Endothelial cell of umbilical vein (primary cell): ENCODE measurements at regions not wholly inside any gene's neighbourhood (a gene's known extent, or its start where the extent isn't known, plus 50 kb on each side); places are given as distances from the start of the nearest gene placed in this dataset.

Experiments
- BruUV-seq: library from RNA; stranded (reverse); fragments of 400-500 nt; replicated peaks from 2 replicates; lab custom pipeline; 2021; lab: Mats Ljungman, UMichigan
- CTCF ChIA-PET: fragments of 300-600, 350-600 bp; sonication (Branson Sonifier 250); formaldehyde crosslinking; loops from one replicate; lab custom pipeline; 2021; ENCODE audit warnings: antibody characterized with exemption, inconsistent platforms; lab: Charles Lee
- POLR2A ChIA-PET: fragments of 300-600, 350-600 bp; sonication (Branson Sonifier 250); formaldehyde crosslinking; loops from one replicate; lab custom pipeline; 2021; ENCODE audit warnings: antibody characterized with exemption, inconsistent platforms; lab: Charles Lee
- DNase-seq: peaks from one replicate; pipeline ENCODE4 v3.0.0-alpha.2; 2011; ENCODE audit warnings: low read depth, low spot score
- FAIRE-seq: peaks from 2 replicates; lab custom pipeline; 2011; peaks lifted over from hg19 to GRCh38; lab: Jason Lieb, UNC
- H2AFZ ChIP-seq: 2 replicates; pipeline ENCODE4 v1.6.0; 2012; ENCODE audit warnings: low read depth, low read length, control low read depth, inconsistent platforms
- H3K27ac ChIP-seq: 2 replicates; pipeline ENCODE4 v1.5.1; 2011; ENCODE audit warnings: low read depth, mild to moderate bottlenecking, control low read depth, low read length, moderate library complexity; ENCODE audit not compliant: insufficient read depth
- H3K27me3 ChIP-seq, 2 experiments: 2 replicates each; pipeline versions ENCODE4 v1.6.0 to v1.6.1; 2011; ENCODE audit warnings: low read length in 2 of 2, mixed read lengths in 1 of 2; ENCODE audit not compliant: control insufficient read depth in 2 of 2, insufficient read depth in 2 of 2
- H3K36me3 ChIP-seq, 2 experiments: 2 replicates in 1 of 2; 3 replicates in 1 of 2; pipeline ENCODE4 v1.5.1; 2011; ENCODE audit warnings: low read length in 2 of 2, mild to moderate bottlenecking in 1 of 2, moderate library complexity in 1 of 2; ENCODE audit not compliant: control insufficient read depth in 2 of 2, insufficient read depth in 2 of 2; ENCODE audit errors: extremely low read depth in 1 of 2
- H3K4me1 ChIP-seq: 3 replicates; pipeline ENCODE4 v1.5.1; 2011; ENCODE audit warnings: mild to moderate bottlenecking, low read length; ENCODE audit not compliant: control insufficient read depth, insufficient read depth; ENCODE audit errors: extremely low read depth
- H3K4me2 ChIP-seq: 2 replicates; pipeline ENCODE4 v1.6.1; 2011; ENCODE audit warnings: low read length, control low read depth, mixed read lengths; ENCODE audit not compliant: insufficient read depth
- H3K4me3 ChIP-seq, 3 experiments: fragments of 200-600 bp in 1 of 3; sonication (generic), shearing (Covaris generic) in 1 of 3; replicated peaks in 1 of 3; 2 replicates each; pipeline ENCODE4 v1.5.1; 2011 to 2016; ENCODE audit warnings: control low read depth in 3 of 3, low read length in 3 of 3, mild to moderate bottlenecking in 2 of 3, inconsistent platforms in 1 of 3, low read depth in 1 of 3, moderate library complexity in 1 of 3; ENCODE audit not compliant: insufficient read depth in 1 of 3
- H3K79me2 ChIP-seq: 2 replicates; pipeline ENCODE4 v1.6.0; 2012; ENCODE audit warnings: low read length, inconsistent platforms; ENCODE audit not compliant: control insufficient read depth, insufficient read depth
- H3K9ac ChIP-seq: replicated peaks from 2 replicates; pipeline ENCODE3; 2011; ENCODE audit warnings: low read length, control low read depth; ENCODE audit not compliant: insufficient read depth; ENCODE audit errors: extremely low read depth
- H3K9me1 ChIP-seq: replicated peaks from 3 replicates; pipeline ENCODE4 v1.6.0; 2011; ENCODE audit warnings: mild to moderate bottlenecking, low read length; ENCODE audit not compliant: control insufficient read depth, insufficient read depth; ENCODE audit errors: extremely low read depth
- H3K9me3 ChIP-seq: replicated peaks from 2 replicates; pipeline ENCODE4 v1.5.1; 2012; ENCODE audit warnings: low read length, inconsistent platforms; ENCODE audit not compliant: control insufficient read depth, insufficient read depth
- H4K20me1 ChIP-seq: replicated peaks from 2 replicates; pipeline ENCODE3; 2011; ENCODE audit warnings: mild to moderate bottlenecking, low read length; ENCODE audit not compliant: control insufficient read depth, insufficient read depth; ENCODE audit errors: extremely low read depth
- EZH2 ChIP-seq: IDR thresholded peaks from 2 replicates; pipeline ENCODE4 v1.6.1; 2012; ENCODE audit warnings: borderline replicate concordance, low read depth, mild to moderate bottlenecking, moderate library complexity, low read length, inconsistent platforms; ENCODE audit not compliant: severe bottlenecking
- FOS ChIP-seq: IDR thresholded peaks from 2 replicates; pipeline ENCODE4 v1.6.1; 2011; ENCODE audit warnings: mild to moderate bottlenecking, low read length, moderate library complexity, borderline replicate concordance; ENCODE audit not compliant: insufficient read depth
- GATA2 ChIP-seq: IDR thresholded peaks from 2 replicates; pipeline ENCODE4 v1.7.0; 2011; ENCODE audit warnings: low read depth, mild to moderate bottlenecking, moderate library complexity, mixed read lengths, low read length; ENCODE audit not compliant: insufficient read length, insufficient read depth
- JUN ChIP-seq: IDR thresholded peaks from 2 replicates; pipeline ENCODE4 v1.6.1; 2011; ENCODE audit warnings: borderline replicate concordance, low read depth; ENCODE audit not compliant: insufficient read length, insufficient read depth
- POLR2A ChIP-seq: IDR thresholded peaks from 2 replicates; pipeline ENCODE4 v1.6.1; 2012; ENCODE audit warnings: low read depth, mild to moderate bottlenecking, control low read depth, low read length
- POLR2AphosphoS5 ChIP-seq: IDR thresholded peaks from 2 replicates; pipeline ENCODE4 v1.6.1; 2012; ENCODE audit warnings: low read depth, mild to moderate bottlenecking, control low read depth, low read length, moderate library complexity; ENCODE audit not compliant: insufficient read depth
- dilution Hi-C: fragments of 300-500 bp; cut with MboI; formaldehyde crosslinking; loops from one replicate; pipeline ENCODE4 v1.15.0; 2019; ENCODE audit warnings: low sequenced_read_pairs; ENCODE audit not compliant: extremely low pct_ligation_motif_present
- intact Hi-C: fragments of 100-400 bp; cut with micrococcal nuclease; formaldehyde crosslinking; loops from one replicate; pipeline ENCODE4 v1.10.0; 2022
- TF ChIP-seq, protein P1 (sequence below), 2 donors: IDR thresholded peaks; 1 replicate in 1 of 2; 2 replicates in 1 of 2; pipeline ENCODE4 v1.5.1; 2011; ENCODE audit warnings: low read length in 2 of 2, mild to moderate bottlenecking in 2 of 2, moderate library complexity in 2 of 2, control low read depth in 1 of 2, inconsistent platforms in 1 of 2, low read depth in 1 of 2; ENCODE audit not compliant: insufficient read depth in 1 of 2; ENCODE audit errors: extremely low read depth in 1 of 2

DNA sequence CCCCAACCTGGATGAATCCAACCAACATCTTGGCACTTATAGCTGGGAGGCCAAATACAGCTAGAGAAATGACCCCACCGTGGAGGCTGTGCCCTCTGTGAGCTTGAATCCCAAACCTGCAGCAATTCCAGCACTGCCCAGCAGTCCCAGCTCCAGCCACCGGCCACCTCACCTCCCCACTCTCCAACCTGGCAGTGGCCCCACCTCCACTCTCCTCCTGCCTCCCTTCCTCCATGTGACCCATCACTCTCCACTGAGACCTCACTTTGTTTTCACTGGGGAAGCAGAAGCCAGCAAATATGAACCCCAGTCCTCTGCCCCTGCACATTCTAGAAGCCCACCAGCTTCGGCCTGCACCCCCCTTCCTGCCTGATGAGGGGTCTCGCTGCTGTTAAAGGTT, 79.7 kb upstream of the LINGO1 start:
- BruUV-seq: no TSS peak
- CTCF ChIA-PET: no interaction called here

DNA sequence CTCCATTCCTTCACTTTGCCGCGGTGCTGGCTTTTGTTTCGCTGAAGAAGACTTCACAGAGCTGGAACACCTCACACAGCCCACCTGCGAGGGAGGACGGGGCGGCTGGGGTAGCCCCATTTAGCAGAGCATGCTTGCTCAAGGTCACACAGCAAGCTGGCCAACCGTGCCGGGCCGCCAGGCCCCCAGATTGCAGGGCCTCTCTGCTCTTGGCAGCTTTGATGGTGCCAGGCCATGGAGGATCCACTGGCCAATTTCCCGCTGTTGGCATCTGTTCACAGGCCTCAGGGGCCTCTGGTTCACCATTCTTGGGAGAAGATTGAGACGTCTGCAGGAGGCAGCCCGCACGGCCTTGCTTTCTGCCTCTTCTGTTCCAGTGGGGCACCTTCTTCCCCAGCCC, 77.9 kb upstream of the LINGO1 start:
- no peak overlapping the region for H2AFZ ChIP-seq
- H3K36me3 ChIP-seq: no peaks in the 10 kb centered on the region
- H4K20me1 ChIP-seq: no peaks in the 10 kb centered on the region
- H3K4me1 ChIP-seq: no peaks in the 10 kb centered on the region
- H3K4me3 ChIP-seq: no peak overlapping the region
- POLR2A ChIA-PET: no interaction called here
- no peak overlapping the region for H3K4me2 ChIP-seq
- H3K9me1 ChIP-seq: no peaks in the 10 kb centered on the region
- H3K27me3 ChIP-seq: no peaks in the 10 kb centered on the region
- dilution Hi-C loops (no loop called here), intact Hi-C loops (loop anchor here (5.0 kb wide), 1 partner anchor 52 kb away; no protein-coding TSS in a partner anchor)
- H3K9ac ChIP-seq: no peak overlapping the region
- no peak for FAIRE-seq
- BruUV-seq: no TSS peak
- no peak for TF ChIP-seq GATA2
- no peak for TF ChIP-seq EZH2
- no peak for TF ChIP-seq FOS
- no peak for TF ChIP-seq POLR2A
- H3K79me2 ChIP-seq: no peaks in the 10 kb centered on the region
- H3K27ac ChIP-seq: no peak overlapping the region
- no peaks in the 10 kb centered on the region for H3K9me3 ChIP-seq
- DNase-seq: no peak
- CTCF ChIA-PET: no interaction called here

More for the DNA sequence above, 79.7 kb upstream of the LINGO1 start:
- H3K4me3 ChIP-seq: no peak overlapping the region
- no peaks in the 10 kb centered on the region for H4K20me1 ChIP-seq
- no peak for DNase-seq
- dilution Hi-C loops: no loop called here
- no peaks in the 10 kb centered on the region for H3K9me3 ChIP-seq
- no peak for FAIRE-seq
- H3K27ac ChIP-seq: no peak overlapping the region
- H3K27me3 ChIP-seq: no peaks in the 10 kb centered on the region
- H3K4me1 ChIP-seq: no peaks in the 10 kb centered on the region
- TF ChIP-seq, protein P1, sequence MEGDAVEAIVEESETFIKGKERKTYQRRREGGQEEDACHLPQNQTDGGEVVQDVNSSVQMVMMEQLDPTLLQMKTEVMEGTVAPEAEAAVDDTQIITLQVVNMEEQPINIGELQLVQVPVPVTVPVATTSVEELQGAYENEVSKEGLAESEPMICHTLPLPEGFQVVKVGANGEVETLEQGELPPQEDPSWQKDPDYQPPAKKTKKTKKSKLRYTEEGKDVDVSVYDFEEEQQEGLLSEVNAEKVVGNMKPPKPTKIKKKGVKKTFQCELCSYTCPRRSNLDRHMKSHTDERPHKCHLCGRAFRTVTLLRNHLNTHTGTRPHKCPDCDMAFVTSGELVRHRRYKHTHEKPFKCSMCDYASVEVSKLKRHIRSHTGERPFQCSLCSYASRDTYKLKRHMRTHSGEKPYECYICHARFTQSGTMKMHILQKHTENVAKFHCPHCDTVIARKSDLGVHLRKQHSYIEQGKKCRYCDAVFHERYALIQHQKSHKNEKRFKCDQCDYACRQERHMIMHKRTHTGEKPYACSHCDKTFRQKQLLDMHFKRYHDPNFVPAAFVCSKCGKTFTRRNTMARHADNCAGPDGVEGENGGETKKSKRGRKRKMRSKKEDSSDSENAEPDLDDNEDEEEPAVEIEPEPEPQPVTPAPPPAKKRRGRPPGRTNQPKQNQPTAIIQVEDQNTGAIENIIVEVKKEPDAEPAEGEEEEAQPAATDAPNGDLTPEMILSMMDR (IDR thresholded peaks at IDR 0.05; ENCODE audit: extremely low read depth in 1 of 2, insufficient read depth in 1 of 2, low read depth in 1 of 2, low read length in 2 of 2): no peak
- no peak for TF ChIP-seq JUN
- TF ChIP-seq POLR2A: no peak
- no peak for TF ChIP-seq POLR2AphosphoS5
- TF ChIP-seq GATA2: no peak
- no peak overlapping the region for H2AFZ ChIP-seq
- H3K36me3 ChIP-seq: no peaks in the 10 kb centered on the region
- H3K9ac ChIP-seq: no peak overlapping the region
- H3K9me1 ChIP-seq: no peaks in the 10 kb centered on the region
- intact Hi-C loops: loop anchor here (5.0 kb wide), 1 partner anchor 50 kb away; no protein-coding TSS in a partner anchor
- POLR2A ChIA-PET: no interaction called here
- no peak overlapping the region for H3K4me2 ChIP-seq
- H3K79me2 ChIP-seq: no peaks in the 10 kb centered on the region
